GM23248 (cell line): ENCODE measurements at regions not wholly inside any gene's neighbourhood (a gene's known extent, or its start where the extent isn't known, plus 50 kb on each side); places are given as distances from the start of the nearest gene placed in this dataset.
A peak's percentile ranks its signal among the peaks of the same experiment; 100 is the strongest.

Source experiments
- DNase-seq: peaks from one replicate; pipeline ENCODE4 v3.0.0-alpha.2; 2015
- H2AFZ ChIP-seq: fragments of 200-600 bp; sonication (generic); 2 replicates; pipeline ENCODE4 v1.6.1; 2016; ENCODE audit warnings: antibody characterized with exemption
- H3F3A ChIP-seq: fragments of 200-600 bp; sonication (generic); 2 replicates; pipeline ENCODE4 v1.6.1; 2016; ENCODE audit warnings: mild to moderate bottlenecking, antibody characterized with exemption, mixed run types; ENCODE audit not compliant: insufficient read depth
- H3K27ac ChIP-seq: fragments of 200-600 bp; sonication (generic); 2 replicates; pipeline ENCODE4 v1.5.1; 2016; ENCODE audit warnings: mild to moderate bottlenecking
- H3K27me3 ChIP-seq: fragments of 200-600 bp; sonication (generic); replicated peaks from 2 replicates; pipeline ENCODE4 v1.6.1; 2016; ENCODE audit warnings: mild to moderate bottlenecking; ENCODE audit not compliant: insufficient read depth
- H3K36me3 ChIP-seq: fragments of 200-600 bp; sonication (generic); 2 replicates; pipeline ENCODE4 v1.6.1; 2016; ENCODE audit warnings: low read depth, mild to moderate bottlenecking
- H3K4me1 ChIP-seq: fragments of 200-600 bp; sonication (generic); 2 replicates; pipeline ENCODE4 v1.6.1; 2016; ENCODE audit warnings: mild to moderate bottlenecking; ENCODE audit not compliant: insufficient read depth
- H3K4me2 ChIP-seq: fragments of 200-600 bp; sonication (generic); one replicate; pipeline ENCODE4 v1.6.1; 2016; ENCODE audit warnings: mild to moderate bottlenecking; ENCODE audit not compliant: unreplicated experiment
- H3K4me3 ChIP-seq: fragments of 200-600 bp; sonication (generic); 2 replicates; pipeline ENCODE4 v1.5.1; 2016; ENCODE audit warnings: mild to moderate bottlenecking
- H3K79me2 ChIP-seq: fragments of 200-600 bp; sonication (generic); 2 replicates; pipeline ENCODE4 v1.6.1; 2016; ENCODE audit warnings: mild to moderate bottlenecking; ENCODE audit not compliant: insufficient read depth
- H3K9ac ChIP-seq: fragments of 200-600 bp; sonication (generic); 2 replicates; pipeline ENCODE4 v1.6.1; 2016; ENCODE audit warnings: mild to moderate bottlenecking
- H3K9me2 ChIP-seq: fragments of 200-600 bp; sonication (generic); 2 replicates; pipeline ENCODE4 v1.6.1; 2016; ENCODE audit warnings: mixed run types, mild to moderate bottlenecking, moderate library complexity; ENCODE audit not compliant: insufficient read depth
- H3K9me3 ChIP-seq: fragments of 200-600 bp; sonication (generic); one replicate; pipeline ENCODE4 v1.6.1; 2017; ENCODE audit warnings: low read depth
- H4K20me1 ChIP-seq: fragments of 200-600 bp; sonication (generic); 2 replicates; pipeline ENCODE4 v1.6.0; 2016; ENCODE audit not compliant: insufficient read depth
- EZH2 ChIP-seq: fragments of 200-600 bp; sonication (generic); IDR thresholded peaks from 2 replicates; pipeline ENCODE4 v1.6.1; 2018; ENCODE audit warnings: antibody characterized with exemption, mild to moderate bottlenecking; ENCODE audit not compliant: insufficient read depth, poor library complexity, severe bottlenecking
- EZH2phosphoT487 ChIP-seq: fragments of 200-600 bp; sonication (generic); IDR thresholded peaks from 2 replicates; pipeline ENCODE4 v1.6.1; 2018; ENCODE audit warnings: antibody characterized with exemption, moderate library complexity, mild to moderate bottlenecking, low read depth; ENCODE audit not compliant: insufficient read depth
- WGBS, 2 experiments: methylation state at CpG; one replicate each; pipeline ENCODE4 v1.1.6; 2015 to 2017; ENCODE audit warnings: low lambda C conversion rate in 2 of 2, low coverage in 1 of 2; ENCODE audit errors: missing lambda C conversion rate in 2 of 2; 5-methylcytosine and 5-hydroxymethylcytosine counted together
- in situ Hi-C: fragments of 300-500 bp; cut with MboI; formaldehyde crosslinking; loops from 2 replicates; pipeline ENCODE4 v1.15.0; 2020

- Histone ChIP-seq H3K4me3 (0 out of 2 replicates have a peak overlapping the region, but pooled peaks have one; percentile 4), H3K79me2 (no peaks in the 10 kb centered on the region), H3K36me3 (no peaks in the 10 kb centered on the region), H3K9me3 (no peaks in the 10 kb centered on the region), H3K27me3 (no peaks in the 10 kb centered on the region), H3K9ac (peak overlapping the region; percentile 37; the same call in 1 of the 2 replicates), H2AFZ (no peak overlapping the region), H3K27ac (peak overlapping the region; percentile 79), H3K4me1 (peaks cover 56% of the 10 kb centered on the region), H3F3A (peaks cover 66% of the 10 kb centered on the region), H3K4me2 (peak overlapping the region; percentile 63), H3K9me2 (no peaks in the 10 kb centered on the region), H4K20me1 (no peaks in the 10 kb centered on the region)
- TF ChIP-seq EZH2phosphoT487 = no peak; the same call in 1 of the 2 replicates
- TF ChIP-seq EZH2 = no peak
- DNase-seq = peak; percentile 55
- in situ Hi-C loops = no loop called here
Observed at GRCh38 chr3:170751899-170752293, 118.1 kb downstream of the RPL22L1 start.

GRCh38 chr3:170751083-170751898 lies 118.7 kb downstream of the RPL22L1 start:
- Histone ChIP-seq H3K9me2 (no peaks in the 10 kb centered on the region), H3K9me3 (no peaks in the 10 kb centered on the region), H3K4me3 (0 out of 2 replicates have a peak overlapping the region, but pooled peaks have one; percentile 4), H3K27me3 (no peaks in the 10 kb centered on the region), H3K27ac (peak overlapping the region; percentile 79), H3K4me2 (peak overlapping the region; percentile 63), H3F3A (peaks cover 66% of the 10 kb centered on the region), H3K4me1 (peaks cover 56% of the 10 kb centered on the region), H4K20me1 (no peaks in the 10 kb centered on the region), H2AFZ (no peak overlapping the region), H3K9ac (peak overlapping the region; percentile 19; the same call in 1 of the 2 replicates), H3K36me3 (no peaks in the 10 kb centered on the region), H3K79me2 (no peaks in the 10 kb centered on the region)
- DNase-seq = peak; percentile 90
- in situ Hi-C loops = no loop called here
- peak; percentile 77; the same call in 1 of the 2 replicates for TF ChIP-seq EZH2phosphoT487
- TF ChIP-seq EZH2 = no peak
- WGBS, 2 experiments = 23 to 26% methylated on average over 3 of the region's 3 CpGs

- Histone ChIP-seq H3K27ac (peak overlapping the region; percentile 79), H3K4me1 (peaks cover 63% of the 10 kb centered on the region)
Observed at GRCh38 chr3:170750478-170750830, 119.5 kb downstream of the RPL22L1 start.

GRCh38 chr3:170749765-170750477 lies 120.1 kb downstream of the RPL22L1 start:
- in situ Hi-C loops = no loop called here
- no peaks in the 10 kb centered on the region for H4K20me1 ChIP-seq
- H3K36me3 ChIP-seq = no peaks in the 10 kb centered on the region
- H3K9ac ChIP-seq = no peak overlapping the region
- H3K4me3 ChIP-seq = no peak overlapping the region
- H3K9me3 ChIP-seq = no peaks in the 10 kb centered on the region
- peak overlapping the region; percentile 79 for H3K27ac ChIP-seq
- peak; percentile 45 for DNase-seq
- peak overlapping the region; percentile 63 for H3K4me2 ChIP-seq
- H3K27me3 ChIP-seq = no peaks in the 10 kb centered on the region
- peaks cover 69% of the 10 kb centered on the region for H3K4me1 ChIP-seq
- H3K79me2 ChIP-seq = no peaks in the 10 kb centered on the region
- H3K9me2 ChIP-seq = no peaks in the 10 kb centered on the region
- TF ChIP-seq EZH2 (no peak), EZH2phosphoT487 (no peak)
- peaks cover 73% of the 10 kb centered on the region for H3F3A ChIP-seq
- no peak overlapping the region for H2AFZ ChIP-seq

More at GRCh38 chr3:170750478-170750830, 119.5 kb downstream of the RPL22L1 start:
- DNase-seq = no peak
- no peak overlapping the region for H3K4me3 ChIP-seq
- H2AFZ ChIP-seq = no peak overlapping the region
- WGBS, 2 experiments = 84 to 85% methylated on average over 2 of the region's 2 CpGs
- H3K79me2 ChIP-seq = no peaks in the 10 kb centered on the region
- peaks cover 72% of the 10 kb centered on the region for H3F3A ChIP-seq
- H4K20me1 ChIP-seq = no peaks in the 10 kb centered on the region
- H3K9me3 ChIP-seq = no peaks in the 10 kb centered on the region
- no peaks in the 10 kb centered on the region for H3K9me2 ChIP-seq
- TF ChIP-seq EZH2 = no peak
- no peak for TF ChIP-seq EZH2phosphoT487
- no peaks in the 10 kb centered on the region for H3K36me3 ChIP-seq
- H3K9ac ChIP-seq = no peak overlapping the region
- H3K27me3 ChIP-seq = no peaks in the 10 kb centered on the region
- H3K4me2 ChIP-seq = peak overlapping the region; percentile 63
- in situ Hi-C loops = no loop called here
